ENCODE measurements at regions not wholly inside any gene's neighbourhood (a gene's known extent, or its start where the extent isn't known, plus 50 kb on each side); places are given as distances from the start of the nearest gene placed in this dataset.

GRCh38 chr7:46163246-46163645, 242.2 kb upstream of the IGFBP3 start:
- no peak overlapping the region for H3K4me3 ChIP-seq (ENCODE audit: low read length)
- H2AFZ ChIP-seq (ENCODE audit: low read depth, low read length), result no peak overlapping the region
- H3K9me3 ChIP-seq (ENCODE audit: low read length), result no peaks in the 10 kb centered on the region
- no peaks in the 10 kb centered on the region for H3K27me3 ChIP-seq (ENCODE audit: insufficient read depth, low read length)
- H3K4me1 ChIP-seq (ENCODE audit: insufficient read depth, low read length), result no peaks in the 10 kb centered on the region
- no peaks in the 10 kb centered on the region for H3K36me3 ChIP-seq (ENCODE audit: insufficient read depth, low read length)

- no peak overlapping the region for H3K4me3 ChIP-seq (ENCODE audit: low read length)
Observed at GRCh38 chr7:46162609-46163008, 241.5 kb upstream of the IGFBP3 start.

GRCh38 chr7:46160861-46161260, 239.8 kb upstream of the IGFBP3 start:
- Histone ChIP-seq H3K27me3 (ENCODE audit: insufficient read depth, low read length) (no peaks in the 10 kb centered on the region), H2AFZ (ENCODE audit: low read depth, low read length) (no peak overlapping the region), H3K36me3 (ENCODE audit: insufficient read depth, low read length) (no peaks in the 10 kb centered on the region), H3K4me1 (ENCODE audit: insufficient read depth, low read length) (no peaks in the 10 kb centered on the region), H3K4me3 (ENCODE audit: low read length) (no peak overlapping the region), H3K9me3 (ENCODE audit: low read length) (no peaks in the 10 kb centered on the region)

More at GRCh38 chr7:46162609-46163008, 241.5 kb upstream of the IGFBP3 start:
- no peaks in the 10 kb centered on the region for H3K27me3 ChIP-seq (ENCODE audit: insufficient read depth, low read length)
- no peaks in the 10 kb centered on the region for H3K4me1 ChIP-seq (ENCODE audit: insufficient read depth, low read length)
- no peak overlapping the region for H2AFZ ChIP-seq (ENCODE audit: low read depth, low read length)
- no peaks in the 10 kb centered on the region for H3K36me3 ChIP-seq (ENCODE audit: insufficient read depth, low read length)
- H3K9me3 ChIP-seq (ENCODE audit: low read length), result no peaks in the 10 kb centered on the region

- no peaks in the 10 kb centered on the region for H3K9me3 ChIP-seq (ENCODE audit: low read length)
- H2AFZ ChIP-seq (ENCODE audit: low read depth, low read length), result no peak overlapping the region
- H3K4me3 ChIP-seq (ENCODE audit: low read length), result no peak overlapping the region
- no peaks in the 10 kb centered on the region for H3K36me3 ChIP-seq (ENCODE audit: insufficient read depth, low read length)
- no peaks in the 10 kb centered on the region for H3K4me1 ChIP-seq (ENCODE audit: insufficient read depth, low read length)
- no peaks in the 10 kb centered on the region for H3K27me3 ChIP-seq (ENCODE audit: insufficient read depth, low read length)
Observed at GRCh38 chr7:46157931-46158330, 236.9 kb upstream of the IGFBP3 start.

- H3K4me1 ChIP-seq (ENCODE audit: insufficient read depth, low read length), result no peaks in the 10 kb centered on the region
- H3K36me3 ChIP-seq (ENCODE audit: insufficient read depth, low read length), result no peaks in the 10 kb centered on the region
- no peaks in the 10 kb centered on the region for H3K27me3 ChIP-seq (ENCODE audit: insufficient read depth, low read length)
- H3K4me3 ChIP-seq (ENCODE audit: low read length), result no peak overlapping the region
- no peak overlapping the region for H2AFZ ChIP-seq (ENCODE audit: low read depth, low read length)
- H3K9me3 ChIP-seq (ENCODE audit: low read length), result no peaks in the 10 kb centered on the region
Observed at GRCh38 chr7:46157404-46157803, 236.3 kb upstream of the IGFBP3 start.

GRCh38 chr7:46156853-46157252, 235.8 kb upstream of the IGFBP3 start:
- Histone ChIP-seq H2AFZ (ENCODE audit: low read depth, low read length) (no peak overlapping the region), H3K4me3 (ENCODE audit: low read length) (no peak overlapping the region), H3K4me1 (ENCODE audit: insufficient read depth, low read length) (no peaks in the 10 kb centered on the region), H3K27me3 (ENCODE audit: insufficient read depth, low read length) (no peaks in the 10 kb centered on the region), H3K36me3 (ENCODE audit: insufficient read depth, low read length) (no peaks in the 10 kb centered on the region), H3K9me3 (ENCODE audit: low read length) (no peaks in the 10 kb centered on the region)

- H3K36me3 ChIP-seq (ENCODE audit: insufficient read depth, low read length), result no peaks in the 10 kb centered on the region
- no peak overlapping the region for H3K4me3 ChIP-seq (ENCODE audit: low read length)
- no peaks in the 10 kb centered on the region for H3K27me3 ChIP-seq (ENCODE audit: insufficient read depth, low read length)
- H3K4me1 ChIP-seq (ENCODE audit: insufficient read depth, low read length), result no peaks in the 10 kb centered on the region
- H3K9me3 ChIP-seq (ENCODE audit: low read length), result no peaks in the 10 kb centered on the region
- no peak overlapping the region for H2AFZ ChIP-seq (ENCODE audit: low read depth, low read length)
Observed at GRCh38 chr7:46156086-46156485, 235.0 kb upstream of the IGFBP3 start.

- H3K9me3 ChIP-seq (ENCODE audit: low read length), result no peaks in the 10 kb centered on the region
- H3K4me3 ChIP-seq (ENCODE audit: low read length), result no peak overlapping the region
- H3K36me3 ChIP-seq (ENCODE audit: insufficient read depth, low read length), result no peaks in the 10 kb centered on the region
- H3K4me1 ChIP-seq (ENCODE audit: insufficient read depth, low read length), result no peaks in the 10 kb centered on the region
- no peaks in the 10 kb centered on the region for H3K27me3 ChIP-seq (ENCODE audit: insufficient read depth, low read length)
- H2AFZ ChIP-seq (ENCODE audit: low read depth, low read length), result no peak overlapping the region
Observed at GRCh38 chr7:46155367-46155766, 234.3 kb upstream of the IGFBP3 start.

- Histone ChIP-seq H3K9me3 (ENCODE audit: low read length) (no peaks in the 10 kb centered on the region), H3K36me3 (ENCODE audit: insufficient read depth, low read length) (no peaks in the 10 kb centered on the region), H3K4me1 (ENCODE audit: insufficient read depth, low read length) (no peaks in the 10 kb centered on the region), H3K27me3 (ENCODE audit: insufficient read depth, low read length) (no peaks in the 10 kb centered on the region), H3K4me3 (ENCODE audit: low read length) (no peak overlapping the region), H2AFZ (ENCODE audit: low read depth, low read length) (no peak overlapping the region)
Observed at GRCh38 chr7:46153951-46154787, 233.1 kb upstream of the IGFBP3 start.

GRCh38 chr7:46153583-46153950, 232.5 kb upstream of the IGFBP3 start:
- Histone ChIP-seq H3K9me3 (ENCODE audit: low read length) (no peaks in the 10 kb centered on the region), H2AFZ (ENCODE audit: low read depth, low read length) (no peak overlapping the region), H3K4me3 (ENCODE audit: low read length) (no peak overlapping the region), H3K27me3 (ENCODE audit: insufficient read depth, low read length) (no peaks in the 10 kb centered on the region), H3K36me3 (ENCODE audit: insufficient read depth, low read length) (no peaks in the 10 kb centered on the region), H3K4me1 (ENCODE audit: insufficient read depth, low read length) (no peaks in the 10 kb centered on the region)

GRCh38 chr7:46152696-46153095, 231.6 kb upstream of the IGFBP3 start:
- no peaks in the 10 kb centered on the region for H3K4me1 ChIP-seq (ENCODE audit: insufficient read depth, low read length)
- H3K36me3 ChIP-seq (ENCODE audit: insufficient read depth, low read length), result no peaks in the 10 kb centered on the region
- no peak overlapping the region for H3K4me3 ChIP-seq (ENCODE audit: low read length)

GRCh38 chr7:46150721-46151120, 229.6 kb upstream of the IGFBP3 start:
- no peak overlapping the region for H2AFZ ChIP-seq (ENCODE audit: low read depth, low read length)
- no peaks in the 10 kb centered on the region for H3K9me3 ChIP-seq (ENCODE audit: low read length)
- H3K4me1 ChIP-seq (ENCODE audit: insufficient read depth, low read length), result peaks cover 9% of the 10 kb centered on the region
- no peaks in the 10 kb centered on the region for H3K36me3 ChIP-seq (ENCODE audit: insufficient read depth, low read length)
- no peak overlapping the region for H3K4me3 ChIP-seq (ENCODE audit: low read length)
- no peaks in the 10 kb centered on the region for H3K27me3 ChIP-seq (ENCODE audit: insufficient read depth, low read length)

More at GRCh38 chr7:46152696-46153095, 231.6 kb upstream of the IGFBP3 start:
- H3K27me3 ChIP-seq (ENCODE audit: insufficient read depth, low read length), result no peaks in the 10 kb centered on the region
- no peak overlapping the region for H2AFZ ChIP-seq (ENCODE audit: low read depth, low read length)
- H3K9me3 ChIP-seq (ENCODE audit: low read length), result no peaks in the 10 kb centered on the region

- H3K4me1 ChIP-seq (ENCODE audit: insufficient read depth, low read length), result peaks cover 13% of the 10 kb centered on the region
- H3K36me3 ChIP-seq (ENCODE audit: insufficient read depth, low read length), result no peaks in the 10 kb centered on the region
Observed at GRCh38 chr7:46150202-46150601, 229.1 kb upstream of the IGFBP3 start.

GRCh38 chr7:46147871-46148270, 226.8 kb upstream of the IGFBP3 start:
- no peak overlapping the region for H3K4me3 ChIP-seq (ENCODE audit: low read length)
- peaks cover 26% of the 10 kb centered on the region for H3K4me1 ChIP-seq (ENCODE audit: insufficient read depth, low read length)
- no peaks in the 10 kb centered on the region for H3K36me3 ChIP-seq (ENCODE audit: insufficient read depth, low read length)
- no peaks in the 10 kb centered on the region for H3K27me3 ChIP-seq (ENCODE audit: insufficient read depth, low read length)
- H3K9me3 ChIP-seq (ENCODE audit: low read length), result no peaks in the 10 kb centered on the region
- H2AFZ ChIP-seq (ENCODE audit: low read depth, low read length), result no peak overlapping the region

More at GRCh38 chr7:46150202-46150601, 229.1 kb upstream of the IGFBP3 start:
- H3K4me3 ChIP-seq (ENCODE audit: low read length), result no peak overlapping the region
- H2AFZ ChIP-seq (ENCODE audit: low read depth, low read length), result no peak overlapping the region
- no peaks in the 10 kb centered on the region for H3K9me3 ChIP-seq (ENCODE audit: low read length)
- H3K27me3 ChIP-seq (ENCODE audit: insufficient read depth, low read length), result no peaks in the 10 kb centered on the region

Data from neuron (in vitro differentiated cells).